VCaP (cell line): ENCODE measurements at regions not wholly inside any gene's neighbourhood (a gene's known extent, or its start where the extent isn't known, plus 50 kb on each side); places are given as distances from the start of the nearest gene placed in this dataset.

Experiments
- H3K27ac ChIP-seq: fragments of 450-650 bp; 2 replicates; pipeline ENCODE4 v1.5.1; 2017
- TF ChIP-seq, protein P1 (sequence below): fragments of 450-650 bp; conservative IDR thresholded peaks from 2 replicates; pipeline ENCODE4 v1.5.1; 2017; ENCODE audit warnings: mild to moderate bottlenecking, moderate library complexity

DNA sequence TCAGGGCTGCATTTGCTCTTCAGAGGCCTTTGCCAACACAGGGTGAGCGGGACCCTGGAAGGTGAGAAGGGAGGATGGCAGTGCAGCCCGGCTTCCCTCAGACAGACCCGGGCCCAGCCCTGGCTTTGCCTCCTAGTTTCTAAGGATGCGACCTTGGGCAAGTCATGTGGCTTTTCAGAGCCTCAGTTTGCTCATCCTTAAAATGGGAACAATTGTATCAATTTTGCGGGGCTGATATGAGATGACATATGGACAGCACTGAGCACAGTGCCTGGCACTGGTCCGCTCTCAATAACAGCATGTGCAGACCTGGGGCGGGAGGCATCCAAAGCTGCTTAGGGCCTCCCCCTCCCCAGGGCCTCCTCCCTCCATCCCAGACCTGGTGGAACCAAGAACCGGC lies 74.7 kb upstream of the THY1 start:
- TF ChIP-seq, protein P1, sequence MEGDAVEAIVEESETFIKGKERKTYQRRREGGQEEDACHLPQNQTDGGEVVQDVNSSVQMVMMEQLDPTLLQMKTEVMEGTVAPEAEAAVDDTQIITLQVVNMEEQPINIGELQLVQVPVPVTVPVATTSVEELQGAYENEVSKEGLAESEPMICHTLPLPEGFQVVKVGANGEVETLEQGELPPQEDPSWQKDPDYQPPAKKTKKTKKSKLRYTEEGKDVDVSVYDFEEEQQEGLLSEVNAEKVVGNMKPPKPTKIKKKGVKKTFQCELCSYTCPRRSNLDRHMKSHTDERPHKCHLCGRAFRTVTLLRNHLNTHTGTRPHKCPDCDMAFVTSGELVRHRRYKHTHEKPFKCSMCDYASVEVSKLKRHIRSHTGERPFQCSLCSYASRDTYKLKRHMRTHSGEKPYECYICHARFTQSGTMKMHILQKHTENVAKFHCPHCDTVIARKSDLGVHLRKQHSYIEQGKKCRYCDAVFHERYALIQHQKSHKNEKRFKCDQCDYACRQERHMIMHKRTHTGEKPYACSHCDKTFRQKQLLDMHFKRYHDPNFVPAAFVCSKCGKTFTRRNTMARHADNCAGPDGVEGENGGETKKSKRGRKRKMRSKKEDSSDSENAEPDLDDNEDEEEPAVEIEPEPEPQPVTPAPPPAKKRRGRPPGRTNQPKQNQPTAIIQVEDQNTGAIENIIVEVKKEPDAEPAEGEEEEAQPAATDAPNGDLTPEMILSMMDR = no peak

DNA sequence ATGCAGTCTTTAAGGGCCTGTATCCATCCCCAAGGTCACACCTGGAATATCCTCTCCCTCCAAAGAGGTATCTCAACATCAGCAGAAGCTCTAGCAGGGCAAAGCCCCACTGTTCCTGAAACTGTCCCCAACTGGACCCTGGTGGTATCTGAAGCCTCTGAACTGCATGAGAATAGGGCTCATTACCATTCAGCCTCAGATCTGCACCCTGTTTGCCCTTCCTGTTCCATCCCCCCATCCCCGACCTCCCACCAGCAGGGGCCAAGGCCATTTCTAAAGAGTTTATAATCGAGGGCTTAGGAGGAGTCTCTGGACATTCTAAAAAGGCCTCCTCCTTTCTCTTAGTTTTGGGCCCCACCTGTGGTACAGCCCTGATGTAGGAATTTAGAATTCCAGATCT lies 74.0 kb upstream of the THY1 start:
- no peak overlapping the region for H3K27ac ChIP-seq
- TF ChIP-seq, protein P1 = no peak

More for the DNA sequence above, 74.7 kb upstream of the THY1 start:
- H3K27ac ChIP-seq = no peak overlapping the region

DNA sequence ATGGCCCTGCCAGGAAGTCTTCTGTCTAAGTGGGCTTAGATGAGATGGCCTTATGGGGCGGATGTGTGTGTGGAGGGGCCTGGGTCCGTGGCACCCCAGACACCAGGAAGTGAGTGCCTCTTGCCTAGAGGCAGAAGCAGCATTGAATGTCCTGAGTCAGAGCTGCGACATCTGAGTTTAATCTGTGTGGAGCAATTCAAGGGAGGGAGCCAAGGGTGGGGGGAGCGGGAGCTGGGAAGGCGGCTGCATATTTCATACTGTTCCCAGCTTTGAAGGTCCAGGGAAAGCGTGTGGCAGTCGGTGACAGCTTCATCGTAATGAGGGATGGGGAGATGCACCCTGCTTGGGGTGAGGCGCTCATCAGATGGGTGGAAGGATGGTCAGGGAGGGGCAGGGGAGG lies 73.5 kb upstream of the THY1 start:
- no peak overlapping the region for H3K27ac ChIP-seq
- TF ChIP-seq, protein P1 = no peak

DNA sequence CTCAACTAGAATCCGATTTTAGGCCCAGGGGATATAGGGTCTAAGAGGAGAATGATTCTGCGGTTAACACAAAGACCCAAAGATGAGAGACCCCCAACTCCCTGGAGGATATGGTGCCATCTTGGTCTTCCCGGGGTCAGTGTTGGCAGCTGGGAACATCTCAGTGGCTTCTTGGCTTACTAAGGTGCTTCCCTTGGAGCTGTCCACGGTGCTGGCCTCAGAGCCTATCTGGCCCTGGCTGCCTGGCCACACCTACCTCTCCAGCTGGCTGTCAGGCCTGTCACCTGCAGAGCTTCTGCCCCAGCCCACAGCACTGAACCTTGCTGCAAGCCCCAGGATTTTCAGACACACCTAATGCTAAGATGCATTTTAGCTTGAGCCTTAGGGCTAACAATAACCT lies 70.7 kb upstream of the THY1 start:
- TF ChIP-seq, protein P1 = no peak
- H3K27ac ChIP-seq = no peak overlapping the region

DNA sequence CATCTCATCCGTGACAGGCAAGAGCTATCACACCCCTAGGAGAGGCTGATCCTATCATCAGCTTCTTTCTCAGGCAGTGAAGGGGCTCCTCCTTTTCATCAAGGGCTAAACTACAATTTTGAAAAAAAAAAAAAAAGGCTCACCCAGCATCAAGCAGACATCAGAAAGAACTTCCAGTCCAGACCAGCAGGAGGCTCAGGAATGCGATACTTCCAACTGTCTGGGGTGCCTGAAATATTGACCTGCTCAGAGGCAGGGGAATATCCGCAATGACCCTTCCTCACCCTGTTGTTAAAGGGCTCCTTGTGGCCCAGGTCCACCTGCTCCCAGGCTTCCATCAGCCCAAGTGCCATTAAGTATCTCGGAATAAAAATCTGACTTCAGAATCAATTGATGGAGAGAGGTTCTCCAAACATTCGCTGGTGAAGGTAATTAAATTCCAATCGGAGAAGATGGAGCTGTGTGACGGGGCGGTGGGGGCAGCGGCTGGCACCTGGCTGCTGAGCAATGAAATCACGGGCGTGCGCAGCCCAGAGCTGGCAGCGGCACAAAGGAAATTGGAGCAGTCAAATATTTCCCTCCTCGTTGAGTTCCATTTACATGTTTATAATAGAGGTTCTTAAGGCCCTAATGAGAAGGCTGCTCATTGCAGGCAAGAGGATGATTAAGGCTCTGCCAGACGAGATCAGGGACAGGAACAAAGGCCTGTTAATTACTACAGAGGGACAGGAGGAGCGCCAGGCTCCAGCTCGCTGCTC lies 69.0 kb upstream of the THY1 start:
- no peak overlapping the region for H3K27ac ChIP-seq
- TF ChIP-seq, protein P1 = peak; percentile 48

DNA sequence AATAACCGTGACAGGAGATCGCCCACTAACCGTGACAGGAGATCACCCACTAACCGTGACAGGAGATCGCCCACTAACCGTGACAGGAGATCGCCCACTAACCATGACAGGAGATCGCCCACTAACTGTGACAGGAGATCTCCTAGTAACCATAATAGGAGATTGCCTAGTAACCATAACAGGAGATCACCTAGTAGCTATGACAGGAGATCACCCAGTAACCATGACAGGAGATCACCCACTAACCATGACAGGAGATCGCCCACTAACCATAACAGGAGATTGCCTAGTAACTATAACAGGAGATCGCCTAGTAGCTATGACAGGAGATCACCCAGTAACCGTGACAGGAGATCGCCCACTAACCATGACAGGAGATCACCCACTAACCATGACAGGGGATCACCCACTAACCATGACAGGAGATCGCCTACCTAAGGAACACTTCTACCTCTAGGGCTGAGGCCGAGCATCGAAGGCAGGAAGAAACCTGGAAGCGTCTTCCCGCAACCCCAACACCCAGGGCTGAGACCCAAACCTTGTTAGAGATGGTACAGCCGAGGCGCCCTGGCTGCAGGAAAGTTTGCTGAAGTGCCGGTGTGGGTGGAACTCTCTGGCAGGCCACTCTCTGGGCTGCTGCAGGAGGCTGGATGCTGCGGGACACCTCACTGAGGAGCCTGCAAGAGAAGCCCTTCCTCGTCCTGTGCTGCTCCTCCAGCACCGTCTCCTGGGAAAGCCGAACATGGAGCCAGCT lies 67.5 kb upstream of the THY1 start:
- no peak overlapping the region for H3K27ac ChIP-seq
- TF ChIP-seq, protein P1 = no peak

DNA sequence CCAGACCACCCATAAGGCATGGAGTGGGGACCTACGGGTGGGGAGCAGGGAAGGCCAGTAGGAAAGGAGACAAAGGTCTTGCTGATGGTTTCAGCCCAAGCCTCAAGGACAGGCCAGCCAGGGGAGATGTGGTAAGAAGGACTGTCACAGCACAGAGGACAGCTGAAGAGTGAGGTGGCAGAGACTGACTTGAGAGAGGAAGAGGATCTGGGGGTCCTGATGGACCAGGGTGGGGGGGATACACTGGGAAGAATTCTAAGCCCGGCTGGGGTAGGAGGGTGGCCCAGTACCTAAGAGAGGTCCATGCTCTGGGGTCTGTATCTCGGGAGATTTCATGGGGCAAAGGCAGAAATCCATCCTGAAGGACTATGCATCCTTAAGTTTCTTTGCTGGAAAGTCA lies 66.1 kb upstream of the THY1 start:
- no peak overlapping the region for H3K27ac ChIP-seq
- TF ChIP-seq, protein P1 = no peak
